ENCODE measurements at regions not wholly inside any gene's neighbourhood (a gene's known extent, or its start where the extent isn't known, plus 50 kb on each side); places are given as distances from the start of the nearest gene placed in this dataset.
A peak's percentile ranks its signal among the peaks of the same experiment; 100 is the strongest.

GRCh38 chr5:133686566-133686965 lies 74.2 kb upstream of the FSTL4 start:
- peak; percentile 76 for DNase-seq (ENCODE audit: low read depth)
- TF ChIP-seq CTCF (IDR thresholded peaks at IDR 0.05; ENCODE audit: insufficient read depth, low read depth, low read length, missing control alignments): no peak
- no peak overlapping the region for H3K4me3 ChIP-seq (ENCODE audit: low read length)

DNA sequence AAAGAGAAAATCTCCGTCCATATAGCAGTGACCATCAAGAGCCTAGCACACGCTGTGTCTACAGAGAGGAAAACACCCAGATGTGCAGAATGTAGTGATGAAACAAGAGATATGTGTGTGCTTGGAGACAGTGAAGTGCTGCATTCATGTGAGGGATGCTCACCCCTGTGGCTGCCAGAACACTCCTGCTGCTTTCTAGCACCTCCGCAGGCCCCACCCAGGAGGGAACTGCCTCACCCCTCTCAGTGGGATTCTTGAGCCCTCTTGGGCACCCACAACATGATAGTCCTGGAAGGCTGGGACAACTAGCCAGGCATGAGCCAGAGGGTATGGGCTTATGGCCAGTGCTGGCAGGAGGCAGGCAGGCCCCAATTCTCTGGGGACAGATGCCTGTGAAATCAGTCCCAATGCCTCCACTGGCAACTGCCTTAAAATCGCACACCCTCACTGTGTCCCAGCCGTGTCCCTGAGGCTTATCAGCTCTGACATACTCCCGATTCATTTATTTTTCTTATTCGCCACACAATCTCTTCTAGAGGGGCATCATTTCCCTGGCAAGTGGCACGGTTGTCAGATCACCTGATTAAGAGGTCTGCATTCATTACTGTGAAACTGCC lies 73.2 kb upstream of the FSTL4 start:
- DNase-seq (ENCODE audit: low read depth): no peak
- TF ChIP-seq CTCF (IDR thresholded peaks at IDR 0.05; ENCODE audit: insufficient read depth, low read depth, low read length, missing control alignments): no peak
- H3K4me3 ChIP-seq (ENCODE audit: low read length): no peak overlapping the region

GRCh38 chr5:133683646-133684596 lies 71.6 kb upstream of the FSTL4 start:
- H3K4me3 ChIP-seq (ENCODE audit: low read length): no peak overlapping the region
- TF ChIP-seq CTCF (IDR thresholded peaks at IDR 0.05; ENCODE audit: insufficient read depth, low read depth, low read length, missing control alignments): no peak
- DNase-seq (ENCODE audit: low read depth): peak; percentile 32

DNA sequence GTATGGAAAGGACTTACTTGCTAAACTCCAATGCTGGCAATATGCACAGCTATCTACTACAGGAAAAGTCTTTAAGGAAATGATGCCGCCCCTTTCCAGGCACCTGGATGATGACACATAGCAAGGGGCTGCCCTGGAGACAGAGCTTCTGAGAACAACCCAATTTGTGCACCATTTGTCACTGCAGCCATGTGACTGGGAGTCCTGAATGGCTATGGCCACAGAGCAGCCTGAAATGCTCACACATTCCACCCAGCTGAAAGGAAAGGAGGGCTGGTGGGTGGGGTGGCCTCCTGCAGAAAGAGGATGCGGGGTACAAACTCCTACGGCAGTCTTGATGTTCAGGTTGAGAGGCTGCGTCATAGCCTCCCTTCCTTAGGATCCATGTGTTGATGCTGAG lies 70.1 kb upstream of the FSTL4 start:
- no peak for DNase-seq (ENCODE audit: low read depth)
- TF ChIP-seq CTCF (IDR thresholded peaks at IDR 0.05; ENCODE audit: insufficient read depth, low read depth, low read length, missing control alignments): no peak

GRCh38 chr5:133681896-133682295 lies 69.6 kb upstream of the FSTL4 start:
- no peak overlapping the region for H3K4me3 ChIP-seq (ENCODE audit: low read length)
- DNase-seq (ENCODE audit: low read depth): no peak
- no peak for TF ChIP-seq CTCF (IDR thresholded peaks at IDR 0.05; ENCODE audit: insufficient read depth, low read depth, low read length, missing control alignments)

More for the DNA sequence above, 70.1 kb upstream of the FSTL4 start:
- no peak overlapping the region for H3K4me3 ChIP-seq (ENCODE audit: low read length)

DNA sequence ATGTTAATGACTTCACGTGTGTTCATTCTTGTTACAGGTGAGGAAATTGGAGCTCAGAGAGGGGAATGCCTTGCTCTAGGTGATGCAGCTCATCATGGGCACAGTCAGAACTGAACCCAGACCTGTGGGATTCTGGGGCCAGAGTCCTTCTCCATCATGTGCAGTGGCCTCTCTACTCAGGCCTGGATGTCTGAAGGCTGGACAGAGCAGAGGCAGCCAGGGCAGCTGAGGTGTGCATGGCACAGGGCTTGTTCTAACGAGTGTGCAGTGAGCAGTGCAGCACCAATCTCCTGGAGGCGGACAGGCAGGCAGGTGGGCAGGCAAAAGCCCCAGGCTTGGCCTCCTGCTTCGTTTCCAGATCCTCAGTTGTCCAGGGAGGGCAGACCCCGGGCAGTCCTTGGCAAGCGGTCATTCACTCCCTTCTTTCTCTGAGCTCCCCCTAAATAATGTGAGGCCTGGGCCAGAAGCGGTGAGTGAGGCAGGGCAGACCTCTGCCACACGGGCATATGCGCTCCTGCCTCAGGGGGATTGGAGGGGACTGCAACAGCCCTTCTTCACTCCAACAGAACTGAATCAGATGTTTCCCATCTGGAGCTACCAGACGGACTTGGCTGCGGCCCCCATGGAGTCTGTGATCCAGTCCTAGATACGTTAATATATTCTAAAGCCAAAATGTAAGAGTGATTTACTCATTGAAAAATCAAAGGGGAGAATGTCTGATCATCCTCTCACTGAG lies 68.7 kb upstream of the FSTL4 start:
- no peak overlapping the region for H3K4me3 ChIP-seq (ENCODE audit: low read length)
- DNase-seq (ENCODE audit: low read depth): no peak
- no peak for TF ChIP-seq CTCF (IDR thresholded peaks at IDR 0.05; ENCODE audit: insufficient read depth, low read depth, low read length, missing control alignments)
